Testis (tissue), 2 donors: ENCODE measurements at regions not wholly inside any gene's neighbourhood (a gene's known extent, or its start where the extent isn't known, plus 50 kb on each side); places are given as distances from the start of the nearest gene placed in this dataset.

Experiments used
- CTCF ChIP-seq, 3 experiments: fragments of 450-650 bp in 2 of 3; fragments of 200-600 bp in 1 of 3; sonication (generic) in 1 of 3; IDR thresholded peaks; one replicate each; pipeline ENCODE4 v1.5.1; 2016 to 2019; ENCODE audit warnings: antibody characterized with exemption in 3 of 3, mild to moderate bottlenecking in 2 of 3, moderate library complexity in 1 of 3
- POLR2A ChIP-seq: fragments of 450-650 bp; IDR thresholded peaks from one replicate; pipeline ENCODE4 v1.6.1; 2017; ENCODE audit warnings: antibody characterized with exemption, mild to moderate bottlenecking, moderate library complexity

GRCh38 chr13:89883893-89884448 is 1463.5 kb upstream of the MIR17HG start:
- TF ChIP-seq POLR2A (no peak), CTCF (IDR thresholded peaks at IDR 0.05) (no peak)
